KOPT-K1 (cell line): ENCODE measurements at regions not wholly inside any gene's neighbourhood (a gene's known extent, or its start where the extent isn't known, plus 50 kb on each side); places are given as distances from the start of the nearest gene placed in this dataset.

Experiments used
- H3K27ac ChIP-seq: fragments of 200-600 bp; sonication (generic); 2 replicates; pipeline ENCODE4 v1.5.1; 2016; ENCODE audit warnings: antibody characterized with exemption, mild to moderate bottlenecking, low read depth, low read length; ENCODE audit not compliant: poor library complexity, severe bottlenecking
- H3K36me3 ChIP-seq: fragments of 200-600 bp; sonication (generic); 2 replicates; pipeline ENCODE4 v1.5.1; 2017; ENCODE audit warnings: antibody characterized with exemption, mild to moderate bottlenecking, low read length, moderate library complexity; ENCODE audit not compliant: insufficient read depth
- H3K9me3 ChIP-seq: fragments of 200-600 bp; sonication (generic); 2 replicates; pipeline ENCODE4 v1.5.1; 2017; ENCODE audit warnings: antibody characterized with exemption, low read length, mild to moderate bottlenecking; ENCODE audit not compliant: insufficient read depth, poor library complexity, severe bottlenecking

GRCh38 chr1:163761898-163762297 is 440.1 kb downstream of the NUF2 start:
- no peaks in the 10 kb centered on the region for H3K36me3 ChIP-seq
- no peak overlapping the region for H3K27ac ChIP-seq
- no peaks in the 10 kb centered on the region for H3K9me3 ChIP-seq

- no peak overlapping the region for H3K27ac ChIP-seq
- H3K36me3 ChIP-seq, result no peaks in the 10 kb centered on the region
- H3K9me3 ChIP-seq, result no peaks in the 10 kb centered on the region
Observed at GRCh38 chr1:163766257-163766918, 444.6 kb downstream of the NUF2 start.

GRCh38 chr1:163768576-163768975 is 446.8 kb downstream of the NUF2 start:
- Histone ChIP-seq H3K9me3 (no peaks in the 10 kb centered on the region), H3K36me3 (no peaks in the 10 kb centered on the region)

GRCh38 chr1:163770265-163770664 is 448.5 kb downstream of the NUF2 start:
- Histone ChIP-seq H3K27ac (no peak overlapping the region), H3K9me3 (no peaks in the 10 kb centered on the region), H3K36me3 (no peaks in the 10 kb centered on the region)

More at GRCh38 chr1:163768576-163768975, 446.8 kb downstream of the NUF2 start:
- H3K27ac ChIP-seq, result no peak overlapping the region

- H3K9me3 ChIP-seq, result no peaks in the 10 kb centered on the region
- no peaks in the 10 kb centered on the region for H3K36me3 ChIP-seq
- H3K27ac ChIP-seq, result no peak overlapping the region
Observed at GRCh38 chr1:163771637-163772036, 449.9 kb downstream of the NUF2 start.

GRCh38 chr1:163772246-163772645 is 450.5 kb downstream of the NUF2 start:
- H3K27ac ChIP-seq, result no peak overlapping the region
- H3K9me3 ChIP-seq, result no peaks in the 10 kb centered on the region

GRCh38 chr1:163773396-163773795 is 451.6 kb downstream of the NUF2 start:
- H3K27ac ChIP-seq, result no peak overlapping the region
- H3K9me3 ChIP-seq, result no peaks in the 10 kb centered on the region
- no peaks in the 10 kb centered on the region for H3K36me3 ChIP-seq

More at GRCh38 chr1:163772246-163772645, 450.5 kb downstream of the NUF2 start:
- no peaks in the 10 kb centered on the region for H3K36me3 ChIP-seq

GRCh38 chr1:163774401-163774945 is 452.7 kb downstream of the NUF2 start:
- Histone ChIP-seq H3K27ac (no peak overlapping the region), H3K9me3 (no peaks in the 10 kb centered on the region), H3K36me3 (no peaks in the 10 kb centered on the region)

- H3K36me3 ChIP-seq, result no peaks in the 10 kb centered on the region
- H3K9me3 ChIP-seq, result no peaks in the 10 kb centered on the region
- H3K27ac ChIP-seq, result no peak overlapping the region
Observed at GRCh38 chr1:163774978-163775620, 453.3 kb downstream of the NUF2 start.

GRCh38 chr1:163777205-163777604 is 455.5 kb downstream of the NUF2 start:
- no peaks in the 10 kb centered on the region for H3K36me3 ChIP-seq
- no peak overlapping the region for H3K27ac ChIP-seq
- no peaks in the 10 kb centered on the region for H3K9me3 ChIP-seq

- Histone ChIP-seq H3K36me3 (no peaks in the 10 kb centered on the region), H3K9me3 (no peaks in the 10 kb centered on the region), H3K27ac (no peak overlapping the region)
Observed at GRCh38 chr1:163781146-163781545, 459.4 kb downstream of the NUF2 start.

- no peaks in the 10 kb centered on the region for H3K9me3 ChIP-seq
- H3K27ac ChIP-seq, result no peak overlapping the region
- H3K36me3 ChIP-seq, result no peaks in the 10 kb centered on the region
Observed at GRCh38 chr1:163785868-163786405, 464.2 kb downstream of the NUF2 start.

GRCh38 chr1:163789911-163790310 is 468.2 kb downstream of the NUF2 start:
- no peak overlapping the region for H3K27ac ChIP-seq
- H3K36me3 ChIP-seq, result no peaks in the 10 kb centered on the region
- H3K9me3 ChIP-seq, result no peaks in the 10 kb centered on the region

- Histone ChIP-seq H3K27ac (no peak overlapping the region), H3K36me3 (no peaks in the 10 kb centered on the region), H3K9me3 (no peaks in the 10 kb centered on the region)
Observed at GRCh38 chr1:163794551-163794950, 472.8 kb downstream of the NUF2 start.

- Histone ChIP-seq H3K9me3 (no peaks in the 10 kb centered on the region), H3K27ac (no peak overlapping the region), H3K36me3 (no peaks in the 10 kb centered on the region)
Observed at GRCh38 chr1:163796394-163796821, 474.7 kb downstream of the NUF2 start.
